CD4-positive, CD25-positive, alpha-beta regulatory T cell (primary cell): ENCODE measurements at regions not wholly inside any gene's neighbourhood (a gene's known extent, or its start where the extent isn't known, plus 50 kb on each side); places are given as distances from the start of the nearest gene placed in this dataset.

Experiments
- ATAC-seq, 2 donors: fragments of 150-1000 bp; cut with Tn5 transposase; one replicate each; pipeline ENCODE4 v1.10.0; 2021; ENCODE audit warnings: low read depth in 2 of 2, moderate number of reproducible peaks in 2 of 2, moderate library complexity in 1 of 2
- DNase-seq, 3 donors: peaks; one replicate each; pipeline versions ENCODE4 v3.0.0 to v3.0.0-alpha.2; 2012 to 2022; ENCODE audit warnings: mixed read lengths in 1 of 3
- H3K27ac ChIP-seq: one replicate; pipeline ENCODE4 v1.7.0; 2013; ENCODE audit warnings: mild to moderate bottlenecking, low read length; ENCODE audit not compliant: insufficient read depth, poor library complexity, severe bottlenecking
- H3K27me3 ChIP-seq: one replicate; pipeline ENCODE4 v1.7.0; 2013; ENCODE audit warnings: low read length; ENCODE audit not compliant: control insufficient read depth, insufficient read depth
- H3K36me3 ChIP-seq: one replicate; pipeline ENCODE4 v1.7.0; 2013; ENCODE audit warnings: mild to moderate bottlenecking, low read length, moderate library complexity; ENCODE audit not compliant: control insufficient read depth, insufficient read depth
- H3K4me1 ChIP-seq: 2 replicates; pipeline ENCODE4 v1.7.0; 2013; ENCODE audit warnings: mild to moderate bottlenecking, low read length; ENCODE audit not compliant: insufficient read depth, control insufficient read depth, poor library complexity, severe bottlenecking
- H3K4me3 ChIP-seq: one replicate; pipeline ENCODE4 v1.7.0; 2013; ENCODE audit warnings: low read depth, mild to moderate bottlenecking, low read length, moderate library complexity
- H3K9me3 ChIP-seq, 2 experiments: 1 replicate in 1 of 2; 2 replicates in 1 of 2; pipeline ENCODE4 v1.7.0; 2013; ENCODE audit warnings: low read length in 2 of 2, mild to moderate bottlenecking in 1 of 2, moderate library complexity in 1 of 2; ENCODE audit not compliant: control insufficient read depth in 2 of 2
- H3K27ac Mint-ChIP-seq, 3 donors: one replicate each; pipeline ENCODE4 v1.8.0; 2020 to 2022; ENCODE audit warnings: mild to moderate bottlenecking in 3 of 3, mixed read lengths in 3 of 3, moderate library complexity in 2 of 3
- H3K27me3 Mint-ChIP-seq: one replicate; pipeline ENCODE4 v1.8.0; 2022; ENCODE audit warnings: mild to moderate bottlenecking, mixed read lengths
- H3K36me3 Mint-ChIP-seq: one replicate; pipeline ENCODE4 v1.8.0; 2020; ENCODE audit warnings: mixed read lengths
- H3K4me1 Mint-ChIP-seq, 4 donors: one replicate each; pipeline ENCODE4 v1.8.0; 2020 to 2022; ENCODE audit warnings: mixed read lengths in 4 of 4, mild to moderate bottlenecking in 1 of 4
- H3K4me3 Mint-ChIP-seq, 4 donors: one replicate each; pipeline ENCODE4 v1.8.0; 2020 to 2022; ENCODE audit warnings: mild to moderate bottlenecking in 4 of 4, mixed read lengths in 4 of 4, moderate library complexity in 3 of 4
- H3K9me3 Mint-ChIP-seq, 7 donors: one replicate each; pipeline ENCODE4 v1.8.0; 2020 to 2022; ENCODE audit warnings: mixed read lengths in 7 of 7, mild to moderate bottlenecking in 3 of 7, moderate library complexity in 2 of 7

GRCh38 chr6:100099189-100100074 is 105.4 kb upstream of the MCHR2 start:
- peaks cover 0 to 1% (median 0%) of the 10 kb centered on the region in 7 donors for H3K9me3 Mint-ChIP-seq

GRCh38 chr6:100096936-100097335 is 102.9 kb upstream of the MCHR2 start:
- Mint-ChIP-seq H3K9me3 (peaks cover 0 to 1% (median 0%) of the 10 kb centered on the region in 7 donors), H3K36me3 (no peaks in the 10 kb centered on the region), H3K27ac (no peak overlapping the region), H3K4me1 (no peaks in the 10 kb centered on the region), H3K27me3 (peaks cover 16% of the 10 kb centered on the region), H3K4me3 (no peak overlapping the region)
- Histone ChIP-seq H3K27me3 (no peaks in the 10 kb centered on the region), H3K36me3 (no peaks in the 10 kb centered on the region), H3K4me3 (no peak overlapping the region), H3K9me3 (no peaks in the 10 kb centered on the region), H3K27ac (no peak overlapping the region), H3K4me1 (no peaks in the 10 kb centered on the region)
- no peak for DNase-seq
- no peak for ATAC-seq

More at GRCh38 chr6:100099189-100100074, 105.4 kb upstream of the MCHR2 start:
- H3K36me3 ChIP-seq, result no peaks in the 10 kb centered on the region
- Mint-ChIP-seq H3K4me3 (no peak overlapping the region), H3K27ac (no peak overlapping the region), H3K27me3 (peaks cover 12% of the 10 kb centered on the region), H3K36me3 (no peaks in the 10 kb centered on the region), H3K4me1 (no peaks in the 10 kb centered on the region)
- no peaks in the 10 kb centered on the region for H3K9me3 ChIP-seq
- H3K27ac ChIP-seq, result no peak overlapping the region
- peak in 2 of 3 donors; percentile 5 to 24 for DNase-seq
- peaks cover 3% of the 10 kb centered on the region for H3K27me3 ChIP-seq
- no peaks in the 10 kb centered on the region for H3K4me1 ChIP-seq
- no peak for ATAC-seq
- no peak overlapping the region for H3K4me3 ChIP-seq

- peaks cover 16% of the 10 kb centered on the region for H3K27me3 Mint-ChIP-seq
- no peak overlapping the region for H3K4me3 Mint-ChIP-seq
- DNase-seq (no peak), ATAC-seq (no peak)
- no peak overlapping the region for H3K27ac ChIP-seq
- no peaks in the 10 kb centered on the region for H3K4me1 ChIP-seq
- H3K9me3 Mint-ChIP-seq, result peaks cover 0 to 1% (median 0%) of the 10 kb centered on the region in 7 donors
- H3K27ac Mint-ChIP-seq, result peak overlapping the region in 1 of 3 donors; percentile 50
- H3K36me3 ChIP-seq, result no peaks in the 10 kb centered on the region
- no peaks in the 10 kb centered on the region for H3K27me3 ChIP-seq
- no peaks in the 10 kb centered on the region for H3K9me3 ChIP-seq
- H3K4me3 ChIP-seq, result no peak overlapping the region
- no peaks in the 10 kb centered on the region for H3K4me1 Mint-ChIP-seq
- H3K36me3 Mint-ChIP-seq, result no peaks in the 10 kb centered on the region
Measured at GRCh38 chr6:100096341-100096740, 102.3 kb upstream of the MCHR2 start.

GRCh38 chr6:100093405-100093804 is 99.4 kb upstream of the MCHR2 start:
- ATAC-seq (no peak), DNase-seq (no peak)
- H3K36me3 ChIP-seq, result no peaks in the 10 kb centered on the region
- Mint-ChIP-seq H3K9me3 (peaks cover 0 to 3% (median 0%) of the 10 kb centered on the region in 7 donors), H3K27me3 (peaks cover 8% of the 10 kb centered on the region), H3K36me3 (no peaks in the 10 kb centered on the region), H3K27ac (no peak overlapping the region), H3K4me3 (no peak overlapping the region), H3K4me1 (no peaks in the 10 kb centered on the region)
- no peaks in the 10 kb centered on the region for H3K9me3 ChIP-seq
- no peak overlapping the region for H3K27ac ChIP-seq
- no peaks in the 10 kb centered on the region for H3K27me3 ChIP-seq
- no peak overlapping the region for H3K4me3 ChIP-seq
- H3K4me1 ChIP-seq, result no peaks in the 10 kb centered on the region

GRCh38 chr6:100088009-100088408 is 94.0 kb upstream of the MCHR2 start:
- Mint-ChIP-seq H3K27me3 (peaks cover 11% of the 10 kb centered on the region), H3K27ac (no peak overlapping the region), H3K4me3 (no peak overlapping the region), H3K4me1 (no peaks in the 10 kb centered on the region), H3K36me3 (no peaks in the 10 kb centered on the region), H3K9me3 (peaks cover 0 to 3% (median 0%) of the 10 kb centered on the region in 7 donors)
- no peaks in the 10 kb centered on the region for H3K27me3 ChIP-seq
- H3K9me3 ChIP-seq, result no peaks in the 10 kb centered on the region
- H3K27ac ChIP-seq, result no peak overlapping the region
- DNase-seq (no peak), ATAC-seq (no peak)
- H3K36me3 ChIP-seq, result no peaks in the 10 kb centered on the region
- no peak overlapping the region for H3K4me3 ChIP-seq
- no peaks in the 10 kb centered on the region for H3K4me1 ChIP-seq

- no peak overlapping the region for H3K4me3 ChIP-seq
- Mint-ChIP-seq H3K4me1 (no peaks in the 10 kb centered on the region), H3K27ac (no peak overlapping the region), H3K36me3 (no peaks in the 10 kb centered on the region), H3K27me3 (peaks cover 13% of the 10 kb centered on the region), H3K4me3 (no peak overlapping the region), H3K9me3 (peaks cover 0 to 3% (median 0%) of the 10 kb centered on the region in 7 donors)
- DNase-seq, result no peak
- H3K36me3 ChIP-seq, result no peaks in the 10 kb centered on the region
- H3K27ac ChIP-seq, result no peak overlapping the region
- H3K27me3 ChIP-seq, result no peaks in the 10 kb centered on the region
- H3K9me3 ChIP-seq, result no peaks in the 10 kb centered on the region
- no peak for ATAC-seq
- no peaks in the 10 kb centered on the region for H3K4me1 ChIP-seq
Measured at GRCh38 chr6:100084991-100085364, 91.0 kb upstream of the MCHR2 start.

GRCh38 chr6:100084316-100084990 is 90.4 kb upstream of the MCHR2 start:
- Mint-ChIP-seq H3K4me1 (no peaks in the 10 kb centered on the region), H3K27ac (no peak overlapping the region), H3K36me3 (no peaks in the 10 kb centered on the region), H3K27me3 (peaks cover 17% of the 10 kb centered on the region), H3K4me3 (no peak overlapping the region), H3K9me3 (peaks cover 0 to 3% (median 0%) of the 10 kb centered on the region in 7 donors)
- no peak for ATAC-seq
- Histone ChIP-seq H3K4me1 (no peaks in the 10 kb centered on the region), H3K4me3 (no peak overlapping the region), H3K36me3 (no peaks in the 10 kb centered on the region), H3K27me3 (no peaks in the 10 kb centered on the region), H3K27ac (no peak overlapping the region), H3K9me3 (no peaks in the 10 kb centered on the region)
- no peak for DNase-seq
